Gastrocnemius medialis (tissue), 4 donors: ENCODE measurements at regions not wholly inside any gene's neighbourhood (a gene's known extent, or its start where the extent isn't known, plus 50 kb on each side); places are given as distances from the start of the nearest gene placed in this dataset.

Experiments
- ATAC-seq, 2 donors: fragments of 150-250 bp; one replicate each; pipeline ENCODE4 v1.9.1; 2016
- DNase-seq, 2 donors: peaks; one replicate each; pipeline ENCODE4 v3.0.0-alpha.2; 2019
- H3K27ac ChIP-seq, 4 donors: fragments of 200-600 bp; sonication (generic); 1 replicate in 1 of 4; 2 replicates in 3 of 4; pipeline ENCODE4 v1.5.1; 2016 to 2018; ENCODE audit warnings: mild to moderate bottlenecking in 2 of 4, moderate library complexity in 1 of 4
- H3K27me3 ChIP-seq, 3 donors: fragments of 200-600 bp; sonication (generic) in 2 of 3; 1 replicate in 1 of 3; 2 replicates in 2 of 3; pipeline versions ENCODE4 v1.5.1 to v1.6.0; 2016 to 2019; ENCODE audit warnings: mild to moderate bottlenecking in 1 of 3, moderate library complexity in 1 of 3
- H3K36me3 ChIP-seq, 2 donors: fragments of 200-600 bp; sonication (generic) in 1 of 2; one replicate each; pipeline ENCODE4 v1.5.1; 2017 to 2018
- H3K4me1 ChIP-seq, 2 donors: fragments of 200-600 bp; sonication (generic) in 1 of 2; one replicate each; pipeline ENCODE4 v1.5.1; 2016 to 2017; ENCODE audit warnings: mild to moderate bottlenecking in 2 of 2
- H3K4me3 ChIP-seq, 4 donors: fragments of 200-600 bp; sonication (generic) in 3 of 4; 1 replicate in 1 of 4; 2 replicates in 3 of 4; pipeline ENCODE4 v1.5.1; 2016 to 2019; ENCODE audit warnings: mild to moderate bottlenecking in 2 of 4
- H3K9me3 ChIP-seq, 3 donors: fragments of 200-600 bp; sonication (generic) in 2 of 3; 1 replicate in 1 of 3; 2 replicates in 2 of 3; pipeline ENCODE4 v1.5.1; 2016 to 2019
- POLR2A ChIP-seq, 2 donors: fragments of 450-650 bp; IDR thresholded peaks; one replicate each; pipeline ENCODE4 v1.6.1; 2017; ENCODE audit warnings: antibody characterized with exemption in 2 of 2, mild to moderate bottlenecking in 2 of 2, moderate library complexity in 2 of 2
- in situ Hi-C, 4 donors: fragments of 200-750 bp; cut with MboI; loops; one replicate each; pipeline versions ENCODE4 v1.15.0 to v1.8.0; 2017; ENCODE audit warnings: low sequenced_read_pairs in 4 of 4
- intact Hi-C: fragments of 100-400 bp; cut with DNase I; formaldehyde crosslinking; loops from one replicate; pipeline ENCODE4 v1.15.1; 2023; ENCODE audit warnings: low total_unique reads
- TF ChIP-seq, protein P1 (sequence below), 5 experiments: fragments of 450-650 bp in 3 of 5; fragments of 200-600 bp in 2 of 5; sonication (generic) in 2 of 5; IDR thresholded peaks in 4 of 5; conservative IDR thresholded peaks in 1 of 5; 1 replicate in 4 of 5; 2 replicates in 1 of 5; pipeline ENCODE4 v1.5.1; 2016 to 2019; ENCODE audit warnings: antibody characterized with exemption in 5 of 5, mild to moderate bottlenecking in 3 of 5, moderate library complexity in 3 of 5

GRCh38 chr4:58113126-58113525 lies 1002.9 kb upstream of the IGFBP7 start:
- TF ChIP-seq POLR2A (IDR thresholded peaks at IDR 0.05), result no peak
- TF ChIP-seq, protein P1, sequence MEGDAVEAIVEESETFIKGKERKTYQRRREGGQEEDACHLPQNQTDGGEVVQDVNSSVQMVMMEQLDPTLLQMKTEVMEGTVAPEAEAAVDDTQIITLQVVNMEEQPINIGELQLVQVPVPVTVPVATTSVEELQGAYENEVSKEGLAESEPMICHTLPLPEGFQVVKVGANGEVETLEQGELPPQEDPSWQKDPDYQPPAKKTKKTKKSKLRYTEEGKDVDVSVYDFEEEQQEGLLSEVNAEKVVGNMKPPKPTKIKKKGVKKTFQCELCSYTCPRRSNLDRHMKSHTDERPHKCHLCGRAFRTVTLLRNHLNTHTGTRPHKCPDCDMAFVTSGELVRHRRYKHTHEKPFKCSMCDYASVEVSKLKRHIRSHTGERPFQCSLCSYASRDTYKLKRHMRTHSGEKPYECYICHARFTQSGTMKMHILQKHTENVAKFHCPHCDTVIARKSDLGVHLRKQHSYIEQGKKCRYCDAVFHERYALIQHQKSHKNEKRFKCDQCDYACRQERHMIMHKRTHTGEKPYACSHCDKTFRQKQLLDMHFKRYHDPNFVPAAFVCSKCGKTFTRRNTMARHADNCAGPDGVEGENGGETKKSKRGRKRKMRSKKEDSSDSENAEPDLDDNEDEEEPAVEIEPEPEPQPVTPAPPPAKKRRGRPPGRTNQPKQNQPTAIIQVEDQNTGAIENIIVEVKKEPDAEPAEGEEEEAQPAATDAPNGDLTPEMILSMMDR (IDR thresholded peaks at IDR 0.05 in 4 of 5, conservative IDR thresholded peaks at IDR 0.05 in 1 of 5), result no peak
- in situ Hi-C loops, result no loop called here
- Histone ChIP-seq H3K9me3 (no peaks in the 10 kb centered on the region), H3K27me3 (no peaks in the 10 kb centered on the region), H3K4me1 (no peaks in the 10 kb centered on the region), H3K27ac (no peak overlapping the region), H3K4me3 (no peak overlapping the region), H3K36me3 (no peaks in the 10 kb centered on the region)
- DNase-seq (no peak), ATAC-seq (no peak)
- intact Hi-C loops, result no loop called here

GRCh38 chr4:58111818-58112217 lies 1001.6 kb upstream of the IGFBP7 start:
- DNase-seq (no peak), ATAC-seq (no peak)
- Histone ChIP-seq H3K9me3 (no peaks in the 10 kb centered on the region), H3K27ac (no peak overlapping the region), H3K27me3 (no peaks in the 10 kb centered on the region), H3K36me3 (no peaks in the 10 kb centered on the region), H3K4me3 (no peak overlapping the region), H3K4me1 (no peaks in the 10 kb centered on the region)
- TF ChIP-seq, protein P1 (IDR thresholded peaks at IDR 0.05 in 4 of 5, conservative IDR thresholded peaks at IDR 0.05 in 1 of 5), result no peak
- no peak for TF ChIP-seq POLR2A (IDR thresholded peaks at IDR 0.05)
- in situ Hi-C loops, result no loop called here
- intact Hi-C loops, result no loop called here

DNA sequence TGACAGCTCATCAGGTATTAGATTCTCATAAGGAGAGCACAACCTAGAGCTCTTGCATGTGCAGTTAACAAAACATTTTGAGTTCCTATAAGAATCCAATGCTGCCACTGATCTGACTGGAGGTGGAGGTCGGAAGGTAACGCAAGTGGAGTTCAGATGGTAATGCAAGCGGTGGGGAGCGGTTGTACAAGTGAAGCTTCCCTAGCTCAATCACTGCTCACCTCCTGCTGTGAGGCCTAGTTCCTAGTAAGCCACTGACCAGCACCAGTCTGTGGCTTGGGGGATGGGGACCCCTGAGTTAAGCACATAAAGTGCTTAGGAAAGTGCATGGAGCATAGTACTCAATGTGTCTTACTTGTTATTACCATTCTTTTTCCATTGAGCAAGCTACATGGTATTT lies 983.2 kb upstream of the IGFBP7 start:
- H3K4me3 ChIP-seq, result no peak overlapping the region
- TF ChIP-seq POLR2A (IDR thresholded peaks at IDR 0.05), result no peak
- TF ChIP-seq, protein P1 (IDR thresholded peaks at IDR 0.05 in 4 of 5, conservative IDR thresholded peaks at IDR 0.05 in 1 of 5), result no peak
- no peaks in the 10 kb centered on the region for H3K9me3 ChIP-seq
- H3K36me3 ChIP-seq, result no peaks in the 10 kb centered on the region
- DNase-seq, result no peak
- no peaks in the 10 kb centered on the region for H3K4me1 ChIP-seq
- no peak for ATAC-seq
- no peak overlapping the region for H3K27ac ChIP-seq
- in situ Hi-C loops, result no loop called here
- intact Hi-C loops, result no loop called here
- no peaks in the 10 kb centered on the region for H3K27me3 ChIP-seq

GRCh38 chr4:58090539-58090938 lies 980.4 kb upstream of the IGFBP7 start:
- TF ChIP-seq, protein P1 (IDR thresholded peaks at IDR 0.05 in 4 of 5, conservative IDR thresholded peaks at IDR 0.05 in 1 of 5), result no peak
- TF ChIP-seq POLR2A (IDR thresholded peaks at IDR 0.05), result no peak
- Histone ChIP-seq H3K4me3 (no peak overlapping the region), H3K27ac (no peak overlapping the region), H3K27me3 (no peaks in the 10 kb centered on the region), H3K4me1 (no peaks in the 10 kb centered on the region), H3K9me3 (no peaks in the 10 kb centered on the region), H3K36me3 (no peaks in the 10 kb centered on the region)
- in situ Hi-C loops (no loop called here), intact Hi-C loops (no loop called here)
- DNase-seq (no peak), ATAC-seq (no peak)

DNA sequence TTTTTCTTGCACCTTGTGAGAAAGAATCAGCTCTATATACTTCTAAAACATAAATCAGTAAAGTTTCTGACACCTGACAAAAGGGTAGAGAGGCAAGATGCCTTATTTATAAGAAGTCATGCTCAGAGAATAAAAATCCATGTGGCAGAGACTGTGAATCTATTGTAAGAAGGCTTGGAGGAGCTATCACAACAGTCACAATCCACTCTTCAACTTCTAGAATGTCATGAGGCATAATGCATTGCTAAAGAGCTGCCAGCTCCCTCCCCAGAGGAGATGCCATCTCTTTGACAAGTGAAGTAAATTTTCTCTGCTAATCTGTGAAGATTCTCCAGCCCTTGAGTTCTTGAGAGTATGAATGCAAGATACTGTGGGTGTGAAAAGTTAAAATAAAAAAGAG lies 971.2 kb upstream of the IGFBP7 start:
- no peak overlapping the region for H3K4me3 ChIP-seq
- in situ Hi-C loops (no loop called here), intact Hi-C loops (no loop called here)
- no peaks in the 10 kb centered on the region for H3K27me3 ChIP-seq
- H3K36me3 ChIP-seq, result no peaks in the 10 kb centered on the region
- DNase-seq (no peak), ATAC-seq (no peak)
- no peak overlapping the region for H3K27ac ChIP-seq
- no peaks in the 10 kb centered on the region for H3K4me1 ChIP-seq
- no peaks in the 10 kb centered on the region for H3K9me3 ChIP-seq
- TF ChIP-seq, protein P1 (IDR thresholded peaks at IDR 0.05 in 4 of 5, conservative IDR thresholded peaks at IDR 0.05 in 1 of 5), result no peak
- TF ChIP-seq POLR2A (IDR thresholded peaks at IDR 0.05), result no peak
